HG03432 (cell line): ENCODE measurements at regions not wholly inside any gene's neighbourhood (a gene's known extent, or its start where the extent isn't known, plus 50 kb on each side); places are given as distances from the start of the nearest gene placed in this dataset.

ENCODE experiments used
- ATAC-seq: cut with Tn5 transposase; IDR thresholded peaks from one replicate; pipeline ENCODE4 v1.9.1; 2021; ENCODE audit warnings: mild to moderate bottlenecking, moderate library complexity; ENCODE audit not compliant: unreplicated experiment

GRCh38 chr1:185515696-185516095 is 198.7 kb upstream of the IVNS1ABP start:
- no peak for ATAC-seq

- ATAC-seq = no peak
These were observed 197.3 kb upstream of the IVNS1ABP start for GRCh38 chr1:185514311-185514710.

GRCh38 chr1:185512442-185512841 is 195.4 kb upstream of the IVNS1ABP start:
- ATAC-seq = no peak

DNA sequence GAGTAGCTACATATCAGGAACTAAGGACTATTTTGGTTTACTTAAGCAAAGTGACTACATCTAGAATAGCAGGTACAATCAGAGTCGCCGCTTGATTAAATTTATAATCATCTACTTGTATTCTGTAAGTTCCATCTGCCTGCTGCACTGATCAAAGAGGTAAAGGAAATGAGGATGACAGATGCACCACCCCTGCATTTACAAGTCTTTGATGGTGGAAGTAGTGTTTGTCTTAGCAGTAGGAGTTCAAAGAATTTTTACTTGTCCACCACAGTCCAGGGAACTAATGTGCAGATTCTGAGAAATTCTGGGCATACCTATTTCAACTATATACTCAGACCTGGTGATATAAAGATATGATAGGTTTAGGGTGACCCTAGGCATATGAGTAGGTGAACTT is 184.1 kb upstream of the IVNS1ABP start:
- ATAC-seq = no peak

GRCh38 chr1:185500001-185500626 is 183.1 kb upstream of the IVNS1ABP start:
- no peak for ATAC-seq

- no peak for ATAC-seq
These were observed 181.2 kb upstream of the IVNS1ABP start for GRCh38 chr1:185498207-185498606.

DNA sequence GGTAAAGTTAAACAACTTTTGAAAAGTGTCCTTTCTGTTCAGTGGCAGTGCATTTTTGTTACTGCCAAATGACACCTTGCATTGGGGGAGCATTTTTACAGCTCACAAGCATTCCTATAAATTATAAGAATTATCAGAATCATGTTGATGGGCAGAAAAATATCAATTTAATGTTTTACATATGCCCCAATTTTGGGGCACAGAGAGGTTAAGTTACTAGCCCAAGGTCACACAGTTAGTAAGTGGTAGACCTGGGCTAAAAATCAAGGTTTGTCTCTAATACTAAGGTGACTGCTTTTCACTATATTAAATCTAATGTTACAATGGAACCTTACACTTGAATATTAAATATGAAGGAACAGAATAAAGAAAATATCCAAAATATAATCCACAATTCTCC is 180.1 kb upstream of the IVNS1ABP start:
- ATAC-seq = no peak

DNA sequence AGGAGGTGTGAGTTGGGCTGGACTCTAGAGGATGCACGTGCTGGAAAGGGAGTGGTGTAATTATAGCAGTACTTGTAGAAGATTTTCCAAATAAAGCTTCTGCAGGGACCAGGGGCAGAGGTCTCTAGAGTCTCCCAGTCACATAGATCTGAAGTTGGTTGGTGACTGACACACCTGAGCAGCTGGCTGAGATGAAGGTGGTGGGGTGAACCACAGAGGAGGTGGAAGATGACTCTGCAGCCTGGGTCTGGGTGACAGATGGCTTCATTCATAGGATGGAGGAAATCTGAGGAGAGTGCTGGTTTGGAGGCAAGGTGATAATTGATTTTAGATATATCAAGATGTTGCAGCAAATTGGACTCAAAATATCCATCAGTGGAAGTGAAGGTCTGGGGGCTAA is 178.9 kb upstream of the IVNS1ABP start:
- no peak for ATAC-seq

DNA sequence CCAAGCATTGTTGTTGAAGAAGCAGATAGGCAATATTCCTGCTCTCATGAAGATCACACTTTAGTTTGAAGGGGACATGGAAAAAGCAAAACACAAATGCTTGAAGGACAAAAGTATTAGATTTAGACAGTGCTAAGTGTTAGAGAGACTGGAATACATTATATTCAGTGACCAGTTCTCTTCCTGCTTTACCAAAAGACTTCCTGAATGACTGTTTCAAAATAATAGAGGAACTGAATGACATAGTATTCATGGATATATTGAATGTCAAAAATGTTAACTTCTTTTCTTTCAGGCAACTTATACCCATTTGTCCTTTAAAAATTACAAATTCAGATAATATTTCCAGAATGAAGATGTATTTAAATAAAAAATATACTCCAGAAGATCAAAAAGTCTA is 178.0 kb upstream of the IVNS1ABP start:
- ATAC-seq = no peak

DNA sequence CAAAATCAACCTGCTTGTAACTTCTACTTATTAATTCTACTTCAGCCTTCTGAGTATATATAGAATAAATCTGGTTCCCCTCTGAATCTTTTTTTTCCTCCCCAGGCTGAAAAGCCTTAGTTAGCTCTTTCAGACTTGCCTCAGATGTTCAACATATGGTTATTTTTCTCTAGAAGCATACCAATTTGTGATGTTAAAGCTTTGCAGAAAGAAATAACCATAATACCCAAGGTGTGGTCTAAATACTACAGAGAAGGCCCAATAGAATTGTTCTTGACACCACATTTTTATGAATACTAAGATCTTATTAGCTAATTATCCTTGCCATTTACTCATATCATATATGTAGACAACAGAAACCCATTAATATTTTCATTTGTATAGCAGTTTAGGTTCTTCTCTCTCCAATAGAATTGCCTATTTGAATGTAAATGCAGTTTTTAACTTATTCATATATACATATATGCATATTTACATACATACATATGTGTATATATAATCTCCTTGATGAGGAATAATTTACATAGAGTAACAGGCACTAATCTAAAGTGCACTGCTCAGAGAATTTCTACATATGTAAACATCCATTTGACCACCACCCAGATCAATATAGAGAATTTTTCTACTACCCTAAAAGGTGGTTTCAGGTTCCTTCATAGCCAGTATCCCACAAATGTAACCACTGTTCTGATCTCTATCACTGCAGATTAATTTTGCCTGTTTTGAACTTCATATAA is 175.2 kb upstream of the IVNS1ABP start:
- no peak for ATAC-seq

- ATAC-seq = no peak
These were observed 174.6 kb upstream of the IVNS1ABP start for GRCh38 chr1:185491604-185492003.

- ATAC-seq = no peak
These were observed 173.9 kb upstream of the IVNS1ABP start for GRCh38 chr1:185490924-185491323.

GRCh38 chr1:185489406-185489805 is 172.4 kb upstream of the IVNS1ABP start:
- ATAC-seq = no peak

DNA sequence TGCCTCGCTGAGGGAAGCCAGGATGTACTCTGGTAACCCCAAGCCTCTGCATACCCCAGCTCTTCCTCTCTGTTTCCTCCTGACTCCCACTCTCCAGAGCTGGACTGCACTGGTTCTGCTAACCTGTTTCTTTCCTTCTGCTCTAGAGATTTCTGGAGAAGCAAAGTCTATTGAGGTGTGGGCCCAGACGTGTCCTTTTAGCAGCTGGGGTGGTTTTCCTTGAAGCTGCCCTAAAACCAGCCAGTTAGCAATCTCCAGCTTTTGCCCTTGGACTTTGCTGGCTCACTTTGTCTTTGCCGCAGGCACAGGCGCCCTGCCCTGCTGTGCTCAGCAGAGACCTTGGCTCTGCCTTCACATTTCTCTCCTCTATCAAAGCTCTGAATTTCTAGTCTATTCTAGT is 171.8 kb upstream of the IVNS1ABP start:
- ATAC-seq = no peak

DNA sequence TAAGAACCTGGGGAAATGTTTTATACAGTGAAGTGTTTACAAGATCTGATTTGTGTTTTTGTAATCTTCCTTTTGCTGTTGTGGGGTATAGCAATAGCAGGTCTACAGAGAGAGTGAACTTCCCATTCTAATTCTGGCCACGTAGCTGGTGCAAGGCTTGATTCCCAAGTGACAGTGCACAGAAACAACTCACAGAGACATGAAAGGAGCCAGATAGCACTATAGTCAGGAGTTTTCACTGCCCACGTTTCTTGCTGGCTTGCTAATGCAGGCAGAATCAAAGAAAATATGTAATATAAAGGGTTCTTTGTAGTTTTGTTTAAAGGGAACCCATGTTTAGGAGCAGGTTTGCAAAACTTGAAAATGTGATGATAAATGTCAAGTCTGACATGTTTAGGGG is 170.9 kb upstream of the IVNS1ABP start:
- ATAC-seq = no peak

- ATAC-seq = no peak
These were observed 170.0 kb upstream of the IVNS1ABP start for GRCh38 chr1:185487026-185487425.

- ATAC-seq = no peak
These were observed 169.3 kb upstream of the IVNS1ABP start for GRCh38 chr1:185486346-185486745.

DNA sequence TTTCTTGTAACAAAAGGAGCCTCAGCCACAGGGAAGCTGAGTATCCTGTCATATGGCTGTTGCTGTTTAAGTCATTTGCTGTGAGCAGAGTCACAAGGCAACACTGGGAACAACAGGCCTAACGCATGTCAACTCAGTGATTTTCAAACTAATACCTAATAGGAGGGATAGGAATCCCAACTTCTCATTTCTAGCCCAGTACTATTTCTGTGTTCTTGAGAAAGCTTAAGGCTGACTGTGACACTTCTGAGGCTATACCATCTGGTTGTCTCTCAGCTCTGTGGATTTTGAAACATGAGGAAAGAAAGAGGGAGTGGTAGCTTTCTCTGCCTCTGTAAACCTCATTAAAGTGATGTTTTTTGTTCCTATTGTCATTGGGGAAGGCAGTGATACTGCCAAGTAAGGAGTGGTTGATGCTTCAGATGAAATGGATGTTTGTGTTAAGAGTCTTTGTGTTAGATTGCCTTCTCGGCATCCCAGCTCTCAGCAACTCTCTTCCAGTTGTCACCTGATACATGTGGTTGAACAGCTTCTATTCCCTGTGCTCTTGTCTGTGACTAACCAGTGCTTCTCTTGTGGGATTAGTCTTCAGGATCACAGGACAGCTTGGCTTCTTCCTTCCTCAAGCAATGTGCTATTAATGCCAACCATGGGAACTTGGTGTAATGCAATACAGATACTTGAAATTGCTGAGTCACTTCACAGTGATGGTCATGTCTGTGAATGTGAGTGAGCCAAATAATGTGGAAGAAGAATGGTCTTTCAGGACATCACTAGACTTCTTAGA is 166.8 kb upstream of the IVNS1ABP start:
- ATAC-seq = no peak

- ATAC-seq = no peak
These were observed 166.2 kb upstream of the IVNS1ABP start for GRCh38 chr1:185483217-185483616.

DNA sequence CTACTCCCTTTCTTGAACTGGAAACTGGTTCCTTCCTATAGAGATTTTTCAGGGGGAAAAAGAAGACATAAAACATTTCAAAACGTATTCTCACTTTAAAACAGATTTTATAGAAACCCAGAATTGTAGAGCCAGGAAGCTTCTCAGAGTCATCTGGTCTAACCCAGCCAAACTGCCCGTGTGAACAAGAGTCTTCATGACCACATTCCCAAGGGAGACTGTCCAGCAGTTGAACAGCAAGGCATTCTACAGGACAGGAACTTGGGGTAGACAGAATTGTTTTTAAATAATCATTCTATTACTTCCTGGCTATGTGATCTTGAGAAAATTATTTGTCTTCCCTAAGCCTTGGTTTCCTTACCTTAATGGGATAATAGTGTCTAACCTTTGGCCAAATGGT is 163.5 kb upstream of the IVNS1ABP start:
- ATAC-seq = no peak

DNA sequence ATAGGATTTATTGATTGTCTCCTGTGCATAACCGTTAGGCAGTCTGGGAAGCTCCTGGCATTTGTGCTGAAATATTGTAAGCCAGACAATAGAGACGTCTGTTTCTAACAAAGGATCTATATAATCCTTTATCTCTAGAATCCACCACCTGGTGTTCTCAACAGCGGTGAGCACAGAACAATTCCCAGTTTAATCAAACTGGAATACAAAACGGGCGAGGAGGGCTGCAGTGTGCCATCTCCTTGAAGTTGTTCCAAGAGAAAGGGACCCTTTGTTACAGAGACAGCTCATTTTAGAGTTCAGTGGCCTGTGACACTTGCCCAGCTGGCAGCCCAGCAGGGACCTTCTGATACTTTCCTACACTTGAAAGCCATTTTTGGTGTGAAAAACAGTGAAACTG is 162.8 kb upstream of the IVNS1ABP start:
- no peak for ATAC-seq

DNA sequence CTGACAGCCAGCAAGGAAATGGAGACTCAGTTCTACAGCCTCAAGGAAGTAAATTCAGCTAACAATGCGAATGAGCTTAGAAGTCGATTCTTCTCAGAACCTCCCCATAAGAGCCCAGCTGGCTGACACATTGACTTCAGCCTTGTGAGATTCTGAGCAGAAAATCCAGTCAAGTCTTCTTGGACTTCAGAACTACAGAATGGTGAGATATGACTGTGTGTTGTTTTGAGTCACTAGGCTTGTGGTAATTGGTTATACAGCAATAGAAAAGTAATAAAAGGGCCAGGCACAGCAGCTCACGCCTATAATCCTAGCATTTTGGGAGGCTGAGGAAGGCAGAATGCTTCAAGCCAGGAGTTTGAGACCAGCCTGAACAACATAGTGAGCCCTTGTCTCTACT is 161.8 kb upstream of the IVNS1ABP start:
- ATAC-seq = no peak
